ENCODE measurements at regions not wholly inside any gene's neighbourhood (a gene's known extent, or its start where the extent isn't known, plus 50 kb on each side); places are given as distances from the start of the nearest gene placed in this dataset.

DNA sequence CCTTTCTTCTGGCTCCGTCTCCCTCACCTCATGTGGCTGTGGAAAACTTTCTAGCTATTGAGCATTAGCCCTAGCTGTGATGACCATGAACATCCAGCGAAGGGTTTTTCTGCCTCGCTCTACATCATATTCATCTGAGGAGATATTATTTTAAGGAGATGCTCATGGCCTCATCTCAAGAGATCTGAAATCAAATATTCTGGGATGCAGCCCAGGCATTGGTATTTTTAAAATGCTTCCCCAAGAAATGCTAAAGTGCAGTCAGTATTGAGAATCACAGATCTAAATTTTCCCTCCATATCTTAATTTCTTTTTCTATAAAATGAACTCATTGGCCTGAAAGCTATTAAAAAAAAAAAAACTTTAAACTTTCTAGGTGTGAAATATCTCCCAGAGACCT is 238.2 kb upstream of the CELF2 start:
- no peaks in the 10 kb centered on the region for H3K9me3 ChIP-seq
- no peaks in the 10 kb centered on the region for H3K27me3 ChIP-seq (replicated peaks; ENCODE audit: insufficient read depth)
- no peaks in the 10 kb centered on the region for H3K36me3 ChIP-seq
- 94% methylated on average over 3 of the region's 3 CpGs for WGBS
- H3K4me3 ChIP-seq = no peak overlapping the region
- no peak overlapping the region for H3K27ac ChIP-seq
- no peak for DNase-seq (ENCODE audit: low spot score)
- TF ChIP-seq, protein P1, sequence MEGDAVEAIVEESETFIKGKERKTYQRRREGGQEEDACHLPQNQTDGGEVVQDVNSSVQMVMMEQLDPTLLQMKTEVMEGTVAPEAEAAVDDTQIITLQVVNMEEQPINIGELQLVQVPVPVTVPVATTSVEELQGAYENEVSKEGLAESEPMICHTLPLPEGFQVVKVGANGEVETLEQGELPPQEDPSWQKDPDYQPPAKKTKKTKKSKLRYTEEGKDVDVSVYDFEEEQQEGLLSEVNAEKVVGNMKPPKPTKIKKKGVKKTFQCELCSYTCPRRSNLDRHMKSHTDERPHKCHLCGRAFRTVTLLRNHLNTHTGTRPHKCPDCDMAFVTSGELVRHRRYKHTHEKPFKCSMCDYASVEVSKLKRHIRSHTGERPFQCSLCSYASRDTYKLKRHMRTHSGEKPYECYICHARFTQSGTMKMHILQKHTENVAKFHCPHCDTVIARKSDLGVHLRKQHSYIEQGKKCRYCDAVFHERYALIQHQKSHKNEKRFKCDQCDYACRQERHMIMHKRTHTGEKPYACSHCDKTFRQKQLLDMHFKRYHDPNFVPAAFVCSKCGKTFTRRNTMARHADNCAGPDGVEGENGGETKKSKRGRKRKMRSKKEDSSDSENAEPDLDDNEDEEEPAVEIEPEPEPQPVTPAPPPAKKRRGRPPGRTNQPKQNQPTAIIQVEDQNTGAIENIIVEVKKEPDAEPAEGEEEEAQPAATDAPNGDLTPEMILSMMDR (IDR thresholded peaks at IDR 0.05) = no peak
- intact Hi-C loops (cut with DNase I) = no loop called here
- no peaks in the 10 kb centered on the region for H3K4me1 ChIP-seq (replicated peaks)

DNA sequence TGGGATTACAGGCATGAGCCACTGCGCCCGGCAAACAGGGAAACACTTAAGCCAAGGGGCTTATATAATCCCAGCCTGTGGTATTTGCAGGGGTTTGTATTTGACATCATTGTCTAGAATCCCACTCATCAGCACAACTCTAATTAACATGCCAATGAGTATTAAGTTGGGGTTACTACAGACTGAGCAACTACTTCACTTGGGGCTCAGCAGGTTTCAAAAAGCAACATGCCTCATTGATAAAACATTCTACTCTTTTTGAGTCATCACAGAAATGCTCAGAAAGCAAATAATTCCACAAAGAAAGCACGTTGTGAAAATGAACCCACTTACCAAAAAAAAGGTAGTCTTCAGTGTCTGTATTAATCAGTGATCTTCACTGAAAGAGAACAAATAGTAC is 236.9 kb upstream of the CELF2 start:
- no peak overlapping the region for H3K4me3 ChIP-seq
- TF ChIP-seq, protein P1 (IDR thresholded peaks at IDR 0.05) = no peak
- no peak for TF ChIP-seq POLR2A (IDR thresholded peaks at IDR 0.05)
- no peak for TF ChIP-seq POLR2AphosphoS5 (IDR thresholded peaks at IDR 0.05)
- DNase-seq (ENCODE audit: low spot score) = no peak
- H3K9me3 ChIP-seq = no peaks in the 10 kb centered on the region
- H3K27ac ChIP-seq = no peak overlapping the region
- WGBS = 74% methylated on average over 3 of the region's 3 CpGs
- H3K27me3 ChIP-seq (replicated peaks; ENCODE audit: insufficient read depth) = no peaks in the 10 kb centered on the region
- no peaks in the 10 kb centered on the region for H3K36me3 ChIP-seq
- intact Hi-C loops (cut with DNase I) = no loop called here
- H3K4me1 ChIP-seq (replicated peaks) = no peaks in the 10 kb centered on the region

DNA sequence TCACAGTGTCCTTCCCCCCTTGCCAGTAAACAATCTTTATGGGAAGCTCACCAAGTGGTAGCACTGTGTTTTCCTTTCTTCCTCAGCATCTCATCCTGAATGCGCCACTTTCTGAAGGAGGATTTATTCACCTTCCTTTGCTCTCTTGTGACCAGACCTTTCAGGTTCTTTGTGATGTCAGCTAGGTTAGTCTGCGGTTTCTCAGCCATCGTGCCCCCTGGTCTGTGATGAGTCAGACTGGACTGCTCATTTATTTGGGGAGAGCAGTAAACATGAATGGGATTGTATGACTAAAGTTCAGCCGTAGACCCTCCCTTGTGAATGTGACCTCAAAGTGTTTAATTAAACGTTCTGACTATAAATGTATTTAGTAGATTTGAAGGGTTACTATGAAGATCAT is 235.1 kb upstream of the CELF2 start:
- Histone ChIP-seq H3K27me3 (replicated peaks; ENCODE audit: insufficient read depth) (no peaks in the 10 kb centered on the region), H3K4me3 (no peak overlapping the region), H3K36me3 (no peaks in the 10 kb centered on the region), H3K4me1 (replicated peaks) (no peaks in the 10 kb centered on the region), H3K9me3 (no peaks in the 10 kb centered on the region), H3K27ac (no peak overlapping the region)
- 74% methylated on average over 5 of the region's 5 CpGs for WGBS
- intact Hi-C loops (cut with DNase I) = no loop called here
- DNase-seq (ENCODE audit: low spot score) = no peak
- no peak for TF ChIP-seq POLR2AphosphoS5 (IDR thresholded peaks at IDR 0.05)
- TF ChIP-seq POLR2A (IDR thresholded peaks at IDR 0.05) = no peak
- TF ChIP-seq, protein P1 (IDR thresholded peaks at IDR 0.05) = no peak

DNA sequence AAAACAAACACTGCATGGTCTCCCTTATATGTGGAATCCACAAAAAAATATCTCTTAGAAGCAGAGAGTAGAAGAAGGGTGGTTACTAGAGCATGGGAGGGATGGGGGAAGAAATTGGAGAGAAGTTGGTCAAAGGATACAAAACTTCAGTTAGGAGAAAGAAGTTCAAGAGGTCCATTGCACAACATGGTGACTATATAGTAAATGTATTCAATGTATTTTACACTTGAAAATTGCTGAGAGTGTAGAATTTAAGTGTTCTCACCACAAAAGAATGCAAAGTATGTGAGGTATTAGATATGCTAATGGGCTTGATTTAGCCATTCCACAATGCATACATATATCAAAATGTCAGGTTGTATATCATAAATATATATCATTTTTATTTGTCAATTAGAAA is 232.0 kb upstream of the CELF2 start:
- intact Hi-C loops (cut with DNase I) = no loop called here
- Histone ChIP-seq H3K36me3 (no peaks in the 10 kb centered on the region), H3K4me3 (no peak overlapping the region), H3K4me1 (replicated peaks) (no peaks in the 10 kb centered on the region), H3K27ac (no peak overlapping the region), H3K9me3 (no peaks in the 10 kb centered on the region), H3K27me3 (replicated peaks; ENCODE audit: insufficient read depth) (no peaks in the 10 kb centered on the region)
- no peak for DNase-seq (ENCODE audit: low spot score)
- TF ChIP-seq, protein P1 (IDR thresholded peaks at IDR 0.05) = no peak
- no peak for TF ChIP-seq POLR2AphosphoS5 (IDR thresholded peaks at IDR 0.05)
- TF ChIP-seq POLR2A (IDR thresholded peaks at IDR 0.05) = no peak

DNA sequence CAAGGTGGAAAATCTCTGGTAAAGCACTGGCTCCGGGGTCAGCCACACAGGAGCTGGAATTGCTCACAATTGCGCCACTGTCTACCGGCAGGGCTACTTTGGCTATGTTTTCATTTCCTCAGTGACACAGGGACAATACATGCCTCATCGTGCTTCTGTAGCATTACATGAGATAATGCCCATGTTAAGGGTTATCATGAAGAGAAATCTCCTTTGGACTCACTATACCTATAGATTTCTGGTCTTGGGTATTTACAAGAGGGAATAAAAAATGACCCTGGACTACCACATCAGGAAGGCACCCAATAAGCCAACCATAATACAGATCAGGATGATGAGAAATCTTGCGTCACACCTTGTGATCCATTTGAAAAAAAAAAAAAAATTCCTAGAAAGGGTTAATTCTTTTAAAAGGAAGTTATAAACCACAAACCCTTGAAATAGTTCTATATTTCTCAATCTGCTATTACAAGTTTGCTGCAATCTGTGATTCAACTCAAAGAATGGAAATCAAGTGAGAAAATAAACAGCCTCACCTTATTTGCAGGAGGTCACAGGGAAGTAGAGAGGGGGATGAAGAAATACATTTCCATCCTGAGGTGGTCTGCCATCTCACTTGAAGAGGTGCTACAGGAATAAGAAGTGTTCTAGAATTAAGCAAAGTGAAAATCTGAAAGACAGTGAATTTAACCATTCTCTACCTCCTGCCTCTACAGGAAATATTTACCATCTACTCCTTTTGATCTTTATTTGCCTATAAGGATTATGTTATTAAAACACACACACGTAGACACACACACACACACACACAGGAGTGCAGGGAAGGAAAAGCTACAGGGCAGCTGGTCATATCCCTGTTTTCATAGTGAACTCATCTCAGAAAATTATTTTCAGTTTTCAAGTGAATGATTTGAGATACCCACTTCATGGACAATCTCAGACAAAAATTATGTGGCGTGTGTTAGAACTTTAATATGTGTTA is 231.3 kb upstream of the CELF2 start:
- TF ChIP-seq, protein P1 (IDR thresholded peaks at IDR 0.05) = no peak
- TF ChIP-seq POLR2A (IDR thresholded peaks at IDR 0.05) (no peak), POLR2AphosphoS5 (IDR thresholded peaks at IDR 0.05) (no peak)
- no peaks in the 10 kb centered on the region for H3K36me3 ChIP-seq
- H3K4me3 ChIP-seq = no peak overlapping the region
- no peaks in the 10 kb centered on the region for H3K27me3 ChIP-seq (replicated peaks; ENCODE audit: insufficient read depth)
- no peaks in the 10 kb centered on the region for H3K9me3 ChIP-seq
- intact Hi-C loops (cut with DNase I) = no loop called here
- no peak for DNase-seq (ENCODE audit: low spot score)
- no peaks in the 10 kb centered on the region for H3K4me1 ChIP-seq (replicated peaks)
- no peak overlapping the region for H3K27ac ChIP-seq
- 86% methylated on average over 7 of the region's 7 CpGs for WGBS
